Stimulated activated CD4-positive, alpha-beta T cell treated with anti-CD3 and anti-CD28 coated beads, Interleukin-1b, Interleukin-23, amount 100 ng/mL, for 4 hours (primary cell): ENCODE measurements at regions not wholly inside any gene's neighbourhood (a gene's known extent, or its start where the extent isn't known, plus 50 kb on each side); places are given as distances from the start of the nearest gene placed in this dataset.

Experiments used
- DNase-seq, 2 donors: peaks; one replicate each; pipeline ENCODE4 v3.0.0-alpha.2; 2020; ENCODE audit warnings: low read depth in 2 of 2

- DNase-seq: no peak
Measured at GRCh38 chr13:106433066-106433465, 102.4 kb downstream of the EFNB2 start.

GRCh38 chr13:106432636-106433035 is 102.8 kb downstream of the EFNB2 start:
- no peak for DNase-seq

- DNase-seq: no peak
Measured at GRCh38 chr13:106426909-106427308, 108.6 kb downstream of the EFNB2 start.

- no peak for DNase-seq
Measured at GRCh38 chr13:106425661-106426060, 109.8 kb downstream of the EFNB2 start.

GRCh38 chr13:106424805-106425204 is 110.7 kb downstream of the EFNB2 start:
- no peak for DNase-seq

GRCh38 chr13:106423530-106423929 is 111.9 kb downstream of the EFNB2 start:
- no peak for DNase-seq

- no peak for DNase-seq
Measured at GRCh38 chr13:106418556-106418955, 116.9 kb downstream of the EFNB2 start.

- DNase-seq: no peak
Measured at GRCh38 chr13:106417467-106418110, 117.9 kb downstream of the EFNB2 start.

GRCh38 chr13:106416645-106417044 is 118.8 kb downstream of the EFNB2 start:
- DNase-seq: no peak

- DNase-seq: no peak
Measured at GRCh38 chr13:106415971-106416370, 119.5 kb downstream of the EFNB2 start.

- no peak for DNase-seq
Measured at GRCh38 chr13:106415442-106415841, 120.0 kb downstream of the EFNB2 start.

- no peak for DNase-seq
Measured at GRCh38 chr13:106407338-106407737, 128.1 kb downstream of the EFNB2 start.

- DNase-seq: no peak
Measured at GRCh38 chr13:106405731-106406130, 129.7 kb downstream of the EFNB2 start.

GRCh38 chr13:106403280-106403679 is 132.2 kb downstream of the EFNB2 start:
- DNase-seq: no peak

GRCh38 chr13:106402866-106403265 is 132.6 kb downstream of the EFNB2 start:
- DNase-seq: no peak

- DNase-seq: no peak
Measured at GRCh38 chr13:106401081-106401480, 134.4 kb downstream of the EFNB2 start.

GRCh38 chr13:106400289-106400688 is 135.2 kb downstream of the EFNB2 start:
- DNase-seq: no peak

- no peak for DNase-seq
Measured at GRCh38 chr13:106398289-106398688, 137.2 kb downstream of the EFNB2 start.

GRCh38 chr13:106393776-106394175 is 141.7 kb downstream of the EFNB2 start:
- DNase-seq: no peak

- DNase-seq: no peak
Measured at GRCh38 chr13:106391681-106392080, 143.8 kb downstream of the EFNB2 start.

GRCh38 chr13:106391271-106391670 is 144.2 kb downstream of the EFNB2 start:
- no peak for DNase-seq

- DNase-seq: no peak
Measured at GRCh38 chr13:106390367-106390766, 145.1 kb downstream of the EFNB2 start.

GRCh38 chr13:106385654-106386053 is 149.8 kb downstream of the EFNB2 start:
- DNase-seq: no peak

- no peak for DNase-seq
Measured at GRCh38 chr13:106384516-106384915, 150.9 kb downstream of the EFNB2 start.
